Adrenal gland (tissue), 5 donors: ENCODE measurements at regions not wholly inside any gene's neighbourhood (a gene's known extent, or its start where the extent isn't known, plus 50 kb on each side); places are given as distances from the start of the nearest gene placed in this dataset.

Source experiments
- POLR2A ChIP-seq, 2 donors: fragments of 450-650 bp; IDR thresholded peaks; one replicate each; pipeline ENCODE4 v1.6.1; 2017; ENCODE audit warnings: antibody characterized with exemption in 2 of 2, mild to moderate bottlenecking in 2 of 2, moderate library complexity in 1 of 2
- TF ChIP-seq, protein P1 (sequence below), 6 experiments: fragments of 450-650 bp in 4 of 6; fragments of 200-600 bp in 2 of 6; sonication (generic) in 1 of 6; IDR thresholded peaks; 1 replicate in 5 of 6; 2 replicates in 1 of 6; pipeline versions ENCODE4 v1.5.1 to v1.8.0; 2016 to 2021; ENCODE audit warnings: antibody characterized with exemption in 6 of 6, mild to moderate bottlenecking in 2 of 6, moderate library complexity in 1 of 6
- donor health status: DM: no; HTN: no; CAD: no.

DNA sequence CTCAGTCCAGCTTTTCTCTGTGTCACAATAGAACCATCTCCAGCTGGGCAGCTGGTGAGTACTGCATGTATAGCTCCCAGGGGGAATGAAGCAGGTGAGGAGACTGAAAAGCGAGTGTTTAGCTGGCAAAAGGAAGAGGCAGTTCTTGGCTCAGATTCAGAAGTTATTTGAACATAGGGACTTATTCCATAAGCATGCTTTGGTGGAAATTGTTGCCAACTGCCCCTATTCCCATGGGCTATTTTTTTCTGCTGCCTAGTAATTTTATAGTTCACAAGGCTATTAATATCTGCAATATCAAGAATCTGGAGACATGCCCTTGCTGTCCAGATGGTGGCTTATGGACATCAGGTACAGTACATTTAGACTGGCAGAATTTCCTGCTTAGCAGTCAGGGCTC is 1112.7 kb downstream of the LRFN5 start:
- TF ChIP-seq, protein P1, sequence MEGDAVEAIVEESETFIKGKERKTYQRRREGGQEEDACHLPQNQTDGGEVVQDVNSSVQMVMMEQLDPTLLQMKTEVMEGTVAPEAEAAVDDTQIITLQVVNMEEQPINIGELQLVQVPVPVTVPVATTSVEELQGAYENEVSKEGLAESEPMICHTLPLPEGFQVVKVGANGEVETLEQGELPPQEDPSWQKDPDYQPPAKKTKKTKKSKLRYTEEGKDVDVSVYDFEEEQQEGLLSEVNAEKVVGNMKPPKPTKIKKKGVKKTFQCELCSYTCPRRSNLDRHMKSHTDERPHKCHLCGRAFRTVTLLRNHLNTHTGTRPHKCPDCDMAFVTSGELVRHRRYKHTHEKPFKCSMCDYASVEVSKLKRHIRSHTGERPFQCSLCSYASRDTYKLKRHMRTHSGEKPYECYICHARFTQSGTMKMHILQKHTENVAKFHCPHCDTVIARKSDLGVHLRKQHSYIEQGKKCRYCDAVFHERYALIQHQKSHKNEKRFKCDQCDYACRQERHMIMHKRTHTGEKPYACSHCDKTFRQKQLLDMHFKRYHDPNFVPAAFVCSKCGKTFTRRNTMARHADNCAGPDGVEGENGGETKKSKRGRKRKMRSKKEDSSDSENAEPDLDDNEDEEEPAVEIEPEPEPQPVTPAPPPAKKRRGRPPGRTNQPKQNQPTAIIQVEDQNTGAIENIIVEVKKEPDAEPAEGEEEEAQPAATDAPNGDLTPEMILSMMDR (IDR thresholded peaks at IDR 0.05), result no peak
- TF ChIP-seq POLR2A (IDR thresholded peaks at IDR 0.05), result no peak
